SK-N-SH (cell line): ENCODE measurements at regions not wholly inside any gene's neighbourhood (a gene's known extent, or its start where the extent isn't known, plus 50 kb on each side); places are given as distances from the start of the nearest gene placed in this dataset.

ENCODE experiments used
- CTCF ChIP-seq: fragments of 200-600 bp; sonication (generic); IDR thresholded peaks from 2 replicates; pipeline ENCODE4 v1.6.1; 2017; ENCODE audit warnings: antibody characterized with exemption, mild to moderate bottlenecking, moderate library complexity
- GATA2 ChIP-seq: sonication (generic); formaldehyde crosslinking; IDR thresholded peaks from 2 replicates; pipeline ENCODE4 v1.5.0; 2020; ENCODE audit warnings: mild to moderate bottlenecking, missing genetic modification reagents
- NFIC ChIP-seq: IDR thresholded peaks from 2 replicates; pipeline ENCODE4 v1.4.0; 2012; ENCODE audit warnings: borderline replicate concordance

- no peak for TF ChIP-seq CTCF
- TF ChIP-seq NFIC: no peak
- TF ChIP-seq GATA2 (CRISPR knock-in tag): no peak
Measured at GRCh38 chr7:146008293-146008692, 108.3 kb upstream of the CNTNAP2 start.
